H1 (cell line): ENCODE measurements at regions not wholly inside any gene's neighbourhood (a gene's known extent, or its start where the extent isn't known, plus 50 kb on each side); places are given as distances from the start of the nearest gene placed in this dataset.

Experiments
- ATF3 ChIP-seq: IDR thresholded peaks from 2 replicates; pipeline ENCODE4 v1.6.1; 2011; ENCODE audit warnings: low read depth, mild to moderate bottlenecking, low read length; ENCODE audit not compliant: insufficient read depth
- CREB1 ChIP-seq: IDR thresholded peaks from 2 replicates; pipeline ENCODE4 v1.6.1; 2012; ENCODE audit warnings: inconsistent platforms
- CTCF ChIP-seq, 3 experiments: IDR thresholded peaks; 1 replicate in 2 of 3; 2 replicates in 1 of 3; pipeline versions ENCODE4 v1.5.1 to v1.6.1; 2011; ENCODE audit warnings: low read length in 3 of 3, mild to moderate bottlenecking in 3 of 3, inconsistent platforms in 2 of 3, low read depth in 1 of 3, moderate library complexity in 1 of 3; ENCODE audit not compliant: insufficient read depth in 1 of 3; ENCODE audit errors: control extremely low read depth in 1 of 3
- EP300 ChIP-seq, 2 experiments: IDR thresholded peaks; 1 replicate in 1 of 2; 2 replicates in 1 of 2; pipeline ENCODE4 v1.6.1; 2011 to 2012; ENCODE audit warnings: low read depth in 2 of 2, low read length in 2 of 2, mild to moderate bottlenecking in 2 of 2, borderline replicate concordance in 1 of 2, inconsistent platforms in 1 of 2, moderate library complexity in 1 of 2
- GABPA ChIP-seq: IDR thresholded peaks from 2 replicates; pipeline ENCODE4 v1.6.1; 2011; ENCODE audit warnings: mild to moderate bottlenecking, low read length, moderate library complexity, borderline replicate concordance; ENCODE audit not compliant: insufficient read depth
- MAFK ChIP-seq: IDR thresholded peaks from 2 replicates; pipeline ENCODE4 v1.6.1; 2012; ENCODE audit warnings: low read depth, mild to moderate bottlenecking, improper control_type of control experiment, low read length
- MAX ChIP-seq: IDR thresholded peaks from 2 replicates; pipeline ENCODE4 v1.6.1; 2012; ENCODE audit warnings: inconsistent platforms
- POLR2A ChIP-seq, 2 experiments: IDR thresholded peaks; 1 replicate in 1 of 2; 2 replicates in 1 of 2; pipeline ENCODE4 v1.6.1; 2011; ENCODE audit warnings: low read depth in 2 of 2, low read length in 2 of 2, mild to moderate bottlenecking in 2 of 2; ENCODE audit errors: control extremely low read depth in 1 of 2
- RFX5 ChIP-seq: IDR thresholded peaks from 2 replicates; pipeline ENCODE4 v1.6.1; 2011; ENCODE audit warnings: low read depth, low read length, improper control_type of control experiment, borderline replicate concordance
- SIN3A ChIP-seq, 2 experiments: IDR thresholded peaks in 1 of 2; conservative IDR thresholded peaks in 1 of 2; 2 replicates each; pipeline ENCODE4 v1.6.1; 2011 to 2012; ENCODE audit warnings: low read length in 2 of 2, improper control_type of control experiment in 1 of 2, low read depth in 1 of 2, mild to moderate bottlenecking in 1 of 2
- USF2 ChIP-seq: IDR thresholded peaks from 2 replicates; pipeline ENCODE4 v1.6.1; 2011; ENCODE audit warnings: low read length, improper control_type of control experiment

GRCh38 chr20:53843645-53844044, 226.7 kb downstream of the BCAS1 start:
- TF ChIP-seq EP300 (IDR thresholded peaks at IDR 0.05; ENCODE audit: borderline replicate concordance in 1 of 2, low read depth in 2 of 2, low read length in 2 of 2) (no peak), CTCF (IDR thresholded peaks at IDR 0.05; ENCODE audit: control extremely low read depth in 1 of 3, insufficient read depth in 1 of 3, low read depth in 1 of 3, low read length in 3 of 3) (no peak), MAX (no peak), GABPA (no peak), SIN3A (conservative IDR thresholded peaks at IDR 0.05 in 1 of 2, IDR thresholded peaks at IDR 0.05 in 1 of 2; ENCODE audit: low read depth in 1 of 2, low read length in 2 of 2) (no peak), POLR2A (IDR thresholded peaks at IDR 0.05; ENCODE audit: control extremely low read depth in 1 of 2, low read depth in 2 of 2, low read length in 2 of 2) (no peak), USF2 (no peak), CREB1 (no peak), RFX5 (no peak), MAFK (no peak), ATF3 (no peak)
